SK-N-SH treated with all-trans-retinoic acid at 6 μM for 48 hours (cell line): ENCODE measurements at regions not wholly inside any gene's neighbourhood (a gene's known extent, or its start where the extent isn't known, plus 50 kb on each side); places are given as distances from the start of the nearest gene placed in this dataset.

Source experiments
- CREB5 ChIP-seq: fragments of 250-450 bp; sonication (Bioruptor Pico); IDR thresholded peaks from 2 replicates; pipeline ENCODE4 v1.5.1; 2020; ENCODE audit warnings: low read depth, mild to moderate bottlenecking, moderate library complexity
- GLIS3 ChIP-seq: fragments of 250-450 bp; sonication (Bioruptor Pico); IDR thresholded peaks from 2 replicates; pipeline ENCODE4 v1.5.0; 2020; ENCODE audit warnings: mild to moderate bottlenecking, moderate library complexity
- TOX ChIP-seq: fragments of 250-450 bp; sonication (Bioruptor Pico); IDR thresholded peaks from 2 replicates; pipeline ENCODE4 v1.8.0; 2021; ENCODE audit warnings: mild to moderate bottlenecking, moderate library complexity, borderline replicate concordance

GRCh38 chr7:22662556-22663356 is 64.2 kb upstream of the IL6 start:
- TF ChIP-seq TOX (CRISPR knock-in tag), result no peak
- TF ChIP-seq CREB5 (CRISPR knock-in tag), result no peak
- no peak for TF ChIP-seq GLIS3
